Globus pallidus (tissue), 1 donor: ENCODE measurements at regions not wholly inside any gene's neighbourhood (a gene's known extent, or its start where the extent isn't known, plus 50 kb on each side); places are given as distances from the start of the nearest gene placed in this dataset.
A peak's percentile ranks its signal among the peaks of the same experiment; 100 is the strongest.

Experiments used
- DNase-seq: peaks from one replicate; pipeline ENCODE4 v3.0.0-alpha.2; 2015; ENCODE audit warnings: low spot score

DNA sequence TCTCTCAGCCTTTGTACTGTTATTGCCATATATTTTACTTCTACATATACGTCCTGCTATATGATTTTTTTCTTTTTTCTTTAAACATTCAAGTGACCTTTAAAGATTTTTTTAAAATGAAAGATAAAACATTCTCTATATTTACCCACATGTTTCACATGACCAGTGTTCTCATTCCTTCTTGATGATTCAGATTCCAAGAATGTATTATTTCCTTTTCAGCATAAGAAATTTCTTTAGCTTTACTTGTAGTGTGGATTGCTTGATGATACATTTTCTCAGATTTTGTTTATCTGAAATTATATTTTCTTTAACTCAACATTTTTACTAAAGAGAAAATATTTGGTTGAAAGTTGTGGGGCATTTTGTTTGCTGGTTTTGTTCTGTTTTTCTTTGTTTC is 792.1 kb downstream of the BRINP1 start:
- DNase-seq, result no peak

DNA sequence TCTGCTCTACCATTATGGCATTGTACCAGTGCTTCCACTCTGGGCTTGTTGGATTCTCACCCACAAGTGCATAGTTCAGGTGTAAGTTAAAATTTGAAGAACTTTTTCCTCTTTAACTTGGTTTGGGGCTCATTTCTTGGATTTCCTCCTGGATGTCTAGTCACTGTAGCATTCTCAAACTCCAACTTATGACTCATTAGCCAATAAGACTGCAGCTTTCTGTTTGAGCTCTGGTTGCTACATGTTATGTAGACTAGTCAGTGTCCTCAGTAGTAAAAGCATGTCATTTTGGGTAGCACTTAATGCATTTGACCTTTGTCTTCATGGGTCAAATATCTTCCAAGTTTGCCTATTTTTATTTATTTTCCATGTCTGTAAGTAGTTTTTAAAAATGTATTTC is 790.8 kb downstream of the BRINP1 start:
- DNase-seq, result no peak

GRCh38 chr9:118583414-118583813 is 785.8 kb downstream of the BRINP1 start:
- DNase-seq, result no peak

DNA sequence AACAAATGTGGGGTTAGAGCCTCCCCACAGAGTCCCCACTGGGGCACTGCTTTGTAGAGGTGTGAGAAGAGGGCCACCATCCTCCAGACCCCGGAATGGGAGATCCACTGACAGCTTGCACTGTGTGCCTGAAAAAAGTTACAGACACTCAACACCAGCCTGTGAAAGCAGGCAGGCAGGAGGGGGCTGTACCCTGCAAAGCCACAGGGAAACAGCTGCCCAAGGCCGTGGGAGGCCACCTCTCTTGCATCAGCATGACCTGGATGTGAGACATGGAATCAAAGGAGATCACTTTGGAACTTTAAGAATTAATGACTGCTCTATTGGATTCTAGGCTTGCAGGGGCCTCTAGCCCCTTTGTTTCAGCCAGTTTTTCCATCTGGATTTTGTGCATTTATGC is 782.3 kb downstream of the BRINP1 start:
- no peak for DNase-seq

DNA sequence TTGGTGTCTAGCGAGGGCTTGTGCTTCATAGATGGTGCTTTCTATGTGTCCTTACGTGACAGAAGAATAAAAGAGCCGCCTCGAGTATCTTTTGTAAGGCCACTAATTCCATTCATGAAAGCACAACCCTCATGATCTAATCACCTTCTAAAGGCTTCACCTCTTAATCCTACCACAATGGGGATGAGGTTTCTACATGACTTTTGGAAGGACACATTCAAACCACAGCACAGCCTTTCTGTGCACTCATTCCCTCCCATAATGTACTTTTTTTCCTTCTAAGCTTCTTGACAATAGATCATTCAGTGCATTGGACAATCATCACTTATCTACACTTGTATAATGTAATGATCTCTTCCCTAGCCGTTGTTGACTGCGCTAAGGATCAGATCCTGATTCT is 774.8 kb downstream of the BRINP1 start:
- DNase-seq, result no peak

- DNase-seq, result peak; percentile 49
These were observed 773.4 kb downstream of the BRINP1 start for GRCh38 chr9:118595719-118596305.

GRCh38 chr9:118596374-118597015 is 772.7 kb downstream of the BRINP1 start:
- DNase-seq, result no peak

DNA sequence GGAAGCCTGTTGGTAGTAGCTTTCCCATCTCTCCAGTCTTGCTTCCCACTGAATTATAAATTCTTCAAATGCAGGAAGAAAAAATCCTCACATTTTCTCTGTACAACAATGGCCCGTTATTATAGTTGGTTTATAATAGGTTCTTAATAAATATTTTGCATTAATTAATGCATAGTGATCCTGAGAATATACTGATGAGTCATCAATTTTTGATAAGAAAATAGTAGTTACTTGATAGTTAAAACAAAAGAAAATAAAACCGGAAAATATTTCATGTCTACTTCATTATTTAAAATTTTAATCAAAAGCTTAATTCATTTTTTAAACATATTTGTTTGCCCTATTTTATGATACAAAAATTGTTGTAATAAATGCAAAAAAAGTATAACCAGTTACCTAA is 762.6 kb downstream of the BRINP1 start:
- no peak for DNase-seq

GRCh38 chr9:118609355-118610044 is 759.7 kb downstream of the BRINP1 start:
- DNase-seq, result no peak

DNA sequence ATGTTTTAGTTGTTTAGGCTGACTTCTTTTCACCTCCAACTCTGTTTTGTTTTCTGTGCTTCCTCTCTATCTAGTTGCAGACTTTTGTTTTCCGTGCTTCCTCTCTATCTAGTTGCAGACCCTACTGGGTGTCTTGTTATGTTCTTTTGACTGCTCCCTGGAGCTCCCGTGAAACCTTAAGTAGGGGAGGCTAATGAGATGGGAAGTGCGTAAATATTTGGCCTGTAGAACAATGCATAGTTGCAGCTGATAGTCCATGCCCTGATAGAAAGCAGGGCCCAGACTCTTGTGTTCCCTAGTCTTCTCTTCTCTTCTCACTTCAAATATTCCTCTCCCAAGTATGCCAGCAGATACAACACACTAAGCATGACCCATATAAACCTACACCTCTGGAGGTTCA is 757.0 kb downstream of the BRINP1 start:
- DNase-seq, result no peak

DNA sequence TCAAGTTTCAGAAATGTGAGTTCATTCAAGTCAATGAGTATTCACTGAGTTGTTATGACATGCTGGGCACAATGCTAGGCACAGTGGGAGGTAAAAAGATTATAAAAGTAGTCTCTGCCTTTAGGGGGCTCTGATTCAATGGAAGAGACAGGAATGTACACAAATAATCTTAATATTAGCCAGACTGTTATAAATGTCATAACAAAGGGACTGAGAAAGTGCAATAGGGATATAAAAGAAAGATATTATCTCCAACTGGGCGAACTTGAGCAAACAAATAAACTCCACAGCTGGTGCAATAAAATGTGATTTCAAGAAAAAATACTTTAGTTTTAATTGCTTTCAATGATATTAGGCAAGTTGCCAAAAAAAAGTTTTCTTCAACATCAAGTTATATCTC is 755.2 kb downstream of the BRINP1 start:
- DNase-seq, result no peak

DNA sequence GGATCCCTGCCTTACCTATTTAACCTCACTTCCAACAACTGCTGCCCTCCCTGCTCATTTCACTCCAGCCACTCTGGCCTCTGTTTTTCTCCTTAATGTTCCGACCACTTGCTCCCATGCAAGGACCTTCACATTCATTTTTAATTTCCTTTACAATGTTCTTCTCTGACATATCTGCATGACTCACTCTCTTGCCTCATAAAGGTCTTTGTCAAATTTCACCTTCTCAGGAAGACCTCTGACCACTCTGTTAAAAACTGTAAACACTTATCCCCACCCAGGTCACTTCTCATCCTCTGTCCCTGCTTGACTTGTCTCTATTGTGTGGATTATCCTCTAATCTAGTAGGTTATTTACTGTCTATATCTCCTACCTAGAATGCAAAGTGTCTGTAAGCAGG is 751.2 kb downstream of the BRINP1 start:
- DNase-seq, result no peak

GRCh38 chr9:118618849-118619248 is 750.4 kb downstream of the BRINP1 start:
- DNase-seq, result no peak

DNA sequence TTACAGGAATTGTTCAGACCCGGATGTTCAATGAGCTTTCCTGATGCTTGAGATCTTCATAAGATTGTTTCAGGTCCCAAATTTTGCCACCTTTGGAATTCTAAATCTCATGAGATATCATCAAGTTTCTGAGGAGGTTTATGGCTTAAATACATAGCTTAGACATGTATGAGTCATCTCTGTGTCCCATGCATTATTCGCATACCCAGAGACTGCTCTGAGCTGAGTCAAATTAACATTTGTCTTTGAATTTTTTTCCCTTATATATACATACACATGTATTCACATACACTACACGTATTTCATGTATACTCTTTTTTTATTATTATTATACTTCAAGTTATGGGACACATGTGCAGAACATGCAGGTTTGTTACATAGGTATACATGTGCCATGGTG is 744.6 kb downstream of the BRINP1 start:
- no peak for DNase-seq

- no peak for DNase-seq
These were observed 739.2 kb downstream of the BRINP1 start for GRCh38 chr9:118630079-118630478.

- DNase-seq, result no peak
These were observed 738.2 kb downstream of the BRINP1 start for GRCh38 chr9:118630931-118631595.

- no peak for DNase-seq
These were observed 737.3 kb downstream of the BRINP1 start for GRCh38 chr9:118631956-118632355.

DNA sequence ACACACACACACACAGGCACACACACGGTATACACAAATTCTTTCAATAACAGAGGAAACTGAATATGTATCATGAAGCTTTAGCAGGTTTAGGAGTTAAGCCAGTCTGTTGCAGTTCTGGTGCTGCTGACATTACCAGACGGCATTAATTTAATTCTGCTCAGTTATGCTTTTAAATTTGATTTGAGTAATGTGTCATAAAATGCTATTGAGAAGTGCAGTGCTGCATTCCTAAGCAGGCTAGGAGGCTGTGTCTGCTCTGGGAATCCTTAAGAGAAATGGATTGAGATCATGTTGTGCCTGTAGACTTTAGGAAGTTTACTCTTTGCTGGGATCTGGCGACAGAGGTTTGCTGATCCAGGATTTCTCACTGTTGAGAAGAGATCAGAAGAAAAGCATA is 733.8 kb downstream of the BRINP1 start:
- DNase-seq, result no peak

- no peak for DNase-seq
These were observed 731.6 kb downstream of the BRINP1 start for GRCh38 chr9:118637681-118638080.

GRCh38 chr9:118640836-118641560 is 728.2 kb downstream of the BRINP1 start:
- no peak for DNase-seq

DNA sequence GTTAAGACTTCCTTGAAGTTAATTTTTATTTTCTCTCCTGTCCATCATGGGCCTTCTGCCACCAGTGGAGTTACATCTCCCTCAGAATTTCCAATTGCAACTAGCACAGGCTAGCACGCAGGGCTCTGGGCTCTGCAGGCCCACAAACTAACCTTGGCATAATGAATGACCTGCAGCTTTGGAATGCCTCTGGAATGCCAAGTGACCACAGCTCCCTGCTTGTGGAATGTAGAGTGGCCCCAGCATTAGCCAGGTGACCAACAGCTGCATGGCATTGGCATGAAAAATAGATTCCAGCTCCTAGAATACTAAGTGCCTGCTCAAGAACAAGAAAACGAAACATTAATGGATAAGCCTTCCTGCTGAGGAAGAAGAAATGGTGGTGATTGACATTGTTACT is 726.1 kb downstream of the BRINP1 start:
- no peak for DNase-seq

- no peak for DNase-seq
These were observed 725.2 kb downstream of the BRINP1 start for GRCh38 chr9:118644066-118644465.
